HFFc6 (cell line): ENCODE measurements at regions not wholly inside any gene's neighbourhood (a gene's known extent, or its start where the extent isn't known, plus 50 kb on each side); places are given as distances from the start of the nearest gene placed in this dataset.

ENCODE experiments used
- DNase-seq: peaks from one replicate; pipeline ENCODE4 v3.0.0-alpha.2; 2018
- H3K27ac Mint-ChIP-seq: 2 replicates; pipeline ENCODE4 v1.8.0; 2020; ENCODE audit warnings: mild to moderate bottlenecking, mixed read lengths
- H3K27me3 Mint-ChIP-seq: 2 replicates; pipeline ENCODE4 v1.8.0; 2021; ENCODE audit warnings: mild to moderate bottlenecking, moderate library complexity, mixed read lengths; ENCODE audit not compliant: insufficient read depth
- H3K36me3 Mint-ChIP-seq: 2 replicates; pipeline ENCODE4 v1.8.0; 2021; ENCODE audit warnings: low read depth, mixed read lengths
- H3K4me1 Mint-ChIP-seq: 2 replicates; pipeline ENCODE4 v1.8.0; 2020; ENCODE audit warnings: low read depth, mixed read lengths
- H3K4me3 Mint-ChIP-seq: 2 replicates; pipeline ENCODE4 v1.8.0; 2020; ENCODE audit warnings: mild to moderate bottlenecking, moderate library complexity, mixed read lengths
- H3K9me3 Mint-ChIP-seq: 2 replicates; pipeline ENCODE4 v1.8.0; 2020; ENCODE audit warnings: mild to moderate bottlenecking, mixed read lengths
- TF ChIP-seq, protein P1 (sequence below): fragments of 200-600 bp; sonication (generic); IDR thresholded peaks from 2 replicates; pipeline ENCODE4 v1.5.0; 2021; ENCODE audit warnings: antibody characterized with exemption, mild to moderate bottlenecking

DNA sequence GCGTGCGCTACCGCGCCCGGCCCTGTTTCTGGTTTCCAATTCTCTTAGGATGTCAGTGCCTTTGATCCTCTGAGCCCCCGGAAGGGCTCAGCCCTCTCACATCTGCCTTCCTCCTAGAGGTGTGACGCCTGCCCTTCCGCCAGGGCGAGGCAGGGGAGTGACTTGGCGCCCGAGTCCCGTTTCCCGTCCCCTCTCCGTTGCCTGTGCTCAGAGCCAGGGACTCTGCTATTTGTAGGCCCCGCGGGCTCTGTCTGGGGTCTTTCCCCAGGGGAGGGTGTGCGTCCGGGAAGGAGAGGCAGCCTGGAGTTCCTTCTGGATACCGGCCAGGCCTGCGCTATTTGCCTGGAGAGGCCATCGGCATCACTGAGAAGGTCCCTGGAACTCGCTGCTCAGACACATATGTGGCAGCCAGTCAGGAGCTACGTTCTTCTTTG is 103.7 kb upstream of the TAF1B start:
- H3K4me1 Mint-ChIP-seq = peaks cover 13% of the 10 kb centered on the region
- no peak for DNase-seq
- TF ChIP-seq, protein P1, sequence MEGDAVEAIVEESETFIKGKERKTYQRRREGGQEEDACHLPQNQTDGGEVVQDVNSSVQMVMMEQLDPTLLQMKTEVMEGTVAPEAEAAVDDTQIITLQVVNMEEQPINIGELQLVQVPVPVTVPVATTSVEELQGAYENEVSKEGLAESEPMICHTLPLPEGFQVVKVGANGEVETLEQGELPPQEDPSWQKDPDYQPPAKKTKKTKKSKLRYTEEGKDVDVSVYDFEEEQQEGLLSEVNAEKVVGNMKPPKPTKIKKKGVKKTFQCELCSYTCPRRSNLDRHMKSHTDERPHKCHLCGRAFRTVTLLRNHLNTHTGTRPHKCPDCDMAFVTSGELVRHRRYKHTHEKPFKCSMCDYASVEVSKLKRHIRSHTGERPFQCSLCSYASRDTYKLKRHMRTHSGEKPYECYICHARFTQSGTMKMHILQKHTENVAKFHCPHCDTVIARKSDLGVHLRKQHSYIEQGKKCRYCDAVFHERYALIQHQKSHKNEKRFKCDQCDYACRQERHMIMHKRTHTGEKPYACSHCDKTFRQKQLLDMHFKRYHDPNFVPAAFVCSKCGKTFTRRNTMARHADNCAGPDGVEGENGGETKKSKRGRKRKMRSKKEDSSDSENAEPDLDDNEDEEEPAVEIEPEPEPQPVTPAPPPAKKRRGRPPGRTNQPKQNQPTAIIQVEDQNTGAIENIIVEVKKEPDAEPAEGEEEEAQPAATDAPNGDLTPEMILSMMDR = no peak
- peak overlapping the region; percentile 71; the same call in 1 of the 2 replicates for H3K27ac Mint-ChIP-seq
- peak overlapping the region; percentile 68; the same call in 1 of the 2 replicates for H3K4me3 Mint-ChIP-seq
- H3K9me3 Mint-ChIP-seq = peaks cover 5% of the 10 kb centered on the region; the same call in 1 of the 2 replicates
- peaks cover 5% of the 10 kb centered on the region for H3K36me3 Mint-ChIP-seq
- peaks cover 9% of the 10 kb centered on the region for H3K27me3 Mint-ChIP-seq

DNA sequence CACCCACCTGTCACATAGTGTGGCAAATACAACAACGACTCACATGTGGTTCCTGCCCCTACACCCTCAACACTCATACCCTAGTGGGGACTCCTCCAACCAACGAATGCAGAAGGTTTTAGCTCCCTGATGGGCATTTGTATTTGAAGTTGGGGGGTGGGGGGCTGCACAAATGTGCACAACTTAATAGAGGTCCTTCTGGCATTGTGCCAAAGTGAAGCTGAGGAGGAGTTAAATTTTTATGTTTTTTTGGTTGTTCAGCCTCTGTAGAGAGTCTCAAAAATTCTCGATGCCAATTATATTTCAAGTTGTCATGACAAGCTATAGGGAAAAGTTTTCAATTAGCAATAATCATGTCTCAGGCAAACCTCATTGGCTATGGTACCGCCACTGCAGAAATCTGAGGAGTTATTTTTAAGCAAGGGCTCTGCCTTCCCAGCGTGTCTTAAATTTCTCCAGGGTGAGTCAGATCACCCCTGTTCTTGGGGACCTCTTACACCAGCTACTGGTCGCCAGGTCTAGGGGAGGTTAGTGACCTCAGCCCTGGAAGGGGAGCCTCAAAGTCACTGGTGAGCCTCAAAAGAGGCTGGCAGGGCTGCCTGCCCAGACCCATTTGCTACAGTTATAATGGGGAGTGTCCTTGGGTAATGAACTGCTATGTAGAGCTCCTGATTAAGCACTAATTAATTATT is 102.7 kb upstream of the TAF1B start:
- H3K9me3 Mint-ChIP-seq = no peaks in the 10 kb centered on the region
- TF ChIP-seq, protein P1 = no peak
- peaks cover 9% of the 10 kb centered on the region for H3K27me3 Mint-ChIP-seq
- no peak overlapping the region for H3K4me3 Mint-ChIP-seq
- H3K4me1 Mint-ChIP-seq = peaks cover 23% of the 10 kb centered on the region
- DNase-seq = no peak
- H3K27ac Mint-ChIP-seq = no peak overlapping the region
- H3K36me3 Mint-ChIP-seq = no peaks in the 10 kb centered on the region

DNA sequence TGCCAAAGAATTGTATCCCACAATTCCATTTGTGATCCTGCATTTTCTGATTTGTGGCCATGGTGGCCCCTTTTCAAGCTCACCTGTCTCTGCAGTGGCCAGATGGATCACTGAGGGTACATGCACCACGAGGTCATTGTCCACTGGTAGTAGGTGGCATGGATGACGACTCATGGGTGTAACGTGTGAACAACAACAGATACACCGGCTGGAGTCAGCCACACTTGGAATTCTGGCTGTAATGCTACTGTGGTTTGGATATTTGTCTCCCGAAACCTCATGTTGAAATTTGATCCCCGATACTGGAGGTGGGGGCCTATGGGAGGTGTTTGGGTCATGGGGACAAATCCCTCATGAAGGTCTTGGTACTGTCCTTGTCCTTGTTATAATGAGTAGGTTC is 102.2 kb upstream of the TAF1B start:
- Mint-ChIP-seq H3K4me1 (peaks cover 25% of the 10 kb centered on the region), H3K27ac (no peak overlapping the region), H3K9me3 (no peaks in the 10 kb centered on the region), H3K36me3 (no peaks in the 10 kb centered on the region), H3K4me3 (no peak overlapping the region), H3K27me3 (peaks cover 9% of the 10 kb centered on the region)
- no peak for DNase-seq
- TF ChIP-seq, protein P1 = no peak

DNA sequence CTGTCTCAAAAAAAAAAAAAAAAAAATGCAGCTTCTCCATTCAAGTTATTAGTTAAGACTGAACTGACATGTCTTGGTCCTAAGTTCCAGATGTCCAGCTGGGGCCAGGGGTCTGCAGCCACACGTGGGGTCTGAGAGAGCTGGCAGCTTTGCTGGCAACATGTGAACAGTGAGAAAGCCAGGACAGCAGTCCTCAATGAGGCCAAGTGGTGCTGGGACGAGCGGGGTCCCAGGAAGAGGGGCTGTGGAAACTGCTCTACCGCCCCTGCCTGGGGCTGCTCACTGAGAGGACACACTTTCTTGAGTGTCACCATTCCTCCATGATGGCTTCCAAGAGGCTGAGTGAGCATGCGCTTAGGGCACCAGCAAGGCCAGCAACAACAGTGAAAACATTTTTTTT is 100.7 kb upstream of the TAF1B start:
- DNase-seq = no peak
- Mint-ChIP-seq H3K9me3 (no peaks in the 10 kb centered on the region), H3K36me3 (no peaks in the 10 kb centered on the region), H3K27ac (no peak overlapping the region), H3K4me3 (no peak overlapping the region), H3K27me3 (peaks cover 8% of the 10 kb centered on the region), H3K4me1 (peaks cover 25% of the 10 kb centered on the region)
- TF ChIP-seq, protein P1 = no peak

DNA sequence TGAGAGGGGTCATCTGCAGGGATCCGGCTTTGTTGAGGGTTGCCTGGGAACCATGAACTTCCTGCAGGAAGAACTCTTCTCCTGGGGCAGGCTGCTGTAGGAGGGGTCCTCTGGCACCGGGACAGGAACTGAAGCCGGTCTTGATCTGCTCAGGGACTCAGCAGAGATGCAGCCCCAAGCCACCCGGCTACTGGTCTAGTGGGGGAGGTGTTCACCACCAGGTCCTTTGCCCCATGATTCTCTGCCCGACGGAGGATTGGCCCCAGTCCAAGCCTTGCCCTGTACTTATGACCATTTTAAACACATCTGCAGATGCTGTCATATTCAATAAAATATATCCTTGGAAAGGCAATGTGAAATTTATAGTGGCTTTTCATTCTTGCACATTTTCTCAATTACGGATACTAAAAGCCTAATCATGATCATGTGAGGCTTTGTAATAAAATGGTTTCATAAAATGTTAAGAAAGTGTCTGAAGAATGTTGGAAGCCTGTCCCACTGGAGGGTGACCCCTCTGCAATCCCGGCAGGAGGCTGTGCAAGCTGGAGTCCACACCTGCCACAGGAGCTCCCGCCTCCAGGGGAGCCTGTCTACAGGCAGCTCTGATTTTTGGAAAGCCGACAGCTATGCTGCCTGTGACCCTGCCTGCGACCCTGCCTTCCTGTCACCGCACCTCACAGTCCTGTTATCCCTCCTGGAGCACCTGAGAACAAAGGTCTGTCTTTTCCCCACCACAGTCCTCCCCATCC is 98.8 kb upstream of the TAF1B start:
- Mint-ChIP-seq H3K27me3 (peaks cover 8% of the 10 kb centered on the region), H3K9me3 (no peaks in the 10 kb centered on the region), H3K27ac (no peak overlapping the region), H3K4me3 (no peak overlapping the region), H3K4me1 (peaks cover 25% of the 10 kb centered on the region), H3K36me3 (no peaks in the 10 kb centered on the region)
- DNase-seq = no peak
- TF ChIP-seq, protein P1 = no peak
